Brain microvascular endothelial cell (primary cell): ENCODE measurements at regions not wholly inside any gene's neighbourhood (a gene's known extent, or its start where the extent isn't known, plus 50 kb on each side); places are given as distances from the start of the nearest gene placed in this dataset.

ENCODE experiments used
- DNase-seq: peaks from one replicate; pipeline ENCODE4 v3.0.0-alpha.2; 2020
- H3K27ac ChIP-seq: fragments of 250-450 bp; sonication (Bioruptor Pico); 2 replicates; pipeline ENCODE4 v1.5.1; 2020; ENCODE audit warnings: mild to moderate bottlenecking, moderate library complexity
- H3K27me3 ChIP-seq: fragments of 250-450 bp; sonication (Bioruptor Pico); replicated peaks from 2 replicates; pipeline ENCODE4 v1.5.1; 2020; ENCODE audit warnings: mild to moderate bottlenecking
- H3K36me3 ChIP-seq: fragments of 250-450 bp; sonication (Bioruptor Pico); replicated peaks from 2 replicates; pipeline ENCODE4 v1.5.1; 2020; ENCODE audit warnings: mild to moderate bottlenecking
- H3K4me3 ChIP-seq: 2 replicates; pipeline ENCODE4 v1.5.1; 2011; ENCODE audit warnings: low read depth, mild to moderate bottlenecking, control low read depth, low read length, moderate library complexity
- in situ Hi-C: cut with HindIII; loops from 2 replicates; pipeline ENCODE4 v1.10.0; 2017; ENCODE audit warnings: low sequenced_read_pairs, low pct_ligation_motif_present
- TF ChIP-seq, protein P1 (sequence below): IDR thresholded peaks from 2 replicates; pipeline ENCODE4 v1.5.1; 2011; ENCODE audit warnings: low read depth, mild to moderate bottlenecking, moderate library complexity, low read length, control low read depth, inconsistent platforms; ENCODE audit errors: missing control alignments

DNA sequence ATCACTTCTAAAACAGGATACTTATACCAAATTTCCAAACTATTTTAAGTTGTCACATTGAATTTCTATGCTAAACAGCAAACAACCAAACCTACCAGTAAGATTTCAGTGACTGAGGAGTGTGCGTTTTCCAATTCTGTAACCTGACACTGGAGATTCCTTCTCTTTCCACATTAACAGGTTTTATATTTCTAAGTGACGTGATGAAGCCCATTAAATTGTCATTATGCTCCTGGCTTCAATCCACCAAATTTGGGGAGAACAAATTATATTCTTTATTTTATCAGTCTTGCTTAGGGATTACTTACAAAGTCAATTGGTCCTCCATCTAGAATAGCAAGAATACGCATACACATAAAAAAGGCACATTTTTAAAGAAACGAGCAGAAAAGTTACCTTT, 764.8 kb upstream of the NR2F2 start:
- Histone ChIP-seq H3K4me3 (no peak overlapping the region), H3K27ac (no peak overlapping the region), H3K27me3 (no peaks in the 10 kb centered on the region), H3K36me3 (no peaks in the 10 kb centered on the region)
- TF ChIP-seq, protein P1, sequence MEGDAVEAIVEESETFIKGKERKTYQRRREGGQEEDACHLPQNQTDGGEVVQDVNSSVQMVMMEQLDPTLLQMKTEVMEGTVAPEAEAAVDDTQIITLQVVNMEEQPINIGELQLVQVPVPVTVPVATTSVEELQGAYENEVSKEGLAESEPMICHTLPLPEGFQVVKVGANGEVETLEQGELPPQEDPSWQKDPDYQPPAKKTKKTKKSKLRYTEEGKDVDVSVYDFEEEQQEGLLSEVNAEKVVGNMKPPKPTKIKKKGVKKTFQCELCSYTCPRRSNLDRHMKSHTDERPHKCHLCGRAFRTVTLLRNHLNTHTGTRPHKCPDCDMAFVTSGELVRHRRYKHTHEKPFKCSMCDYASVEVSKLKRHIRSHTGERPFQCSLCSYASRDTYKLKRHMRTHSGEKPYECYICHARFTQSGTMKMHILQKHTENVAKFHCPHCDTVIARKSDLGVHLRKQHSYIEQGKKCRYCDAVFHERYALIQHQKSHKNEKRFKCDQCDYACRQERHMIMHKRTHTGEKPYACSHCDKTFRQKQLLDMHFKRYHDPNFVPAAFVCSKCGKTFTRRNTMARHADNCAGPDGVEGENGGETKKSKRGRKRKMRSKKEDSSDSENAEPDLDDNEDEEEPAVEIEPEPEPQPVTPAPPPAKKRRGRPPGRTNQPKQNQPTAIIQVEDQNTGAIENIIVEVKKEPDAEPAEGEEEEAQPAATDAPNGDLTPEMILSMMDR = no peak
- in situ Hi-C loops = no loop called here
- DNase-seq = no peak

DNA sequence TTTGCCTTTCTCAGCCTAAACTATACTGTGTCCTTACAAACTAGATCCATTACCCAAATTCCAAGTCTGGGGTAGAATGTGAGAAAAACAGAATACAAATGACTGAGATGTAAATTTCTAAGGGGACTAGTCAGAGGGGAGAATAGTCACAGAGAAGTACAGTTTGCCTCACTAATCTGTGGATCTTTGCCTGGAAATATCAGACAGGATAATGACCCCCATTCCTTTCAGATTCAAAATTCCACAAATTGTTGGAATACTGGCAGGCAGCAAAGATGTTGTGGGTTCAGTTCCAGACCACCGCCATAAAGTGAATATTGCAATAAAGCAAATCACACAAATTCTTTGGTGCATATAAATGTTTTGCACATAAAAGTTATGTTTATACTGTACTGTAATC, 762.8 kb upstream of the NR2F2 start:
- no peaks in the 10 kb centered on the region for H3K27me3 ChIP-seq
- H3K4me3 ChIP-seq = no peak overlapping the region
- no peak overlapping the region for H3K27ac ChIP-seq
- in situ Hi-C loops = no loop called here
- no peaks in the 10 kb centered on the region for H3K36me3 ChIP-seq
- DNase-seq = no peak
- TF ChIP-seq, protein P1 = no peak

DNA sequence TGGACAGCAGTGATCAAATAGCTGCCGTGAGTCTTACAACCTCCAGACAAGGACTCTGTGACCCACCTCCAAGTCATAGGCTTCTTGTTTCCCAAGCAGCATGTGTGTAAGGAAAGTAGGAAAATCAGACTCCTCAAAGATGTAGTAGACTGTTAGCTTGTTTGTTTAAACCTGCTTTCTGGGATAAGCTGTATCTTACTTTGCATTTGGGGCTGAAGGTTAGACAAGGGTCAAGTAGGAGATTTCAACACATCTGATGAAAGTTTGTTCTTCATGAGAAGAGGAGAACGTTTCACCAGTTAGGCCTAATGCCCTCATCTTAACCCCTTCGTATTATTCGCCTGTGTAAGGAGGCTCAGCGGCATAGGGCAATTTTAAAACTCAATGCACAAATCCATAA, 756.4 kb upstream of the NR2F2 start:
- H3K27me3 ChIP-seq = no peaks in the 10 kb centered on the region
- TF ChIP-seq, protein P1 = no peak
- in situ Hi-C loops = no loop called here

DNA sequence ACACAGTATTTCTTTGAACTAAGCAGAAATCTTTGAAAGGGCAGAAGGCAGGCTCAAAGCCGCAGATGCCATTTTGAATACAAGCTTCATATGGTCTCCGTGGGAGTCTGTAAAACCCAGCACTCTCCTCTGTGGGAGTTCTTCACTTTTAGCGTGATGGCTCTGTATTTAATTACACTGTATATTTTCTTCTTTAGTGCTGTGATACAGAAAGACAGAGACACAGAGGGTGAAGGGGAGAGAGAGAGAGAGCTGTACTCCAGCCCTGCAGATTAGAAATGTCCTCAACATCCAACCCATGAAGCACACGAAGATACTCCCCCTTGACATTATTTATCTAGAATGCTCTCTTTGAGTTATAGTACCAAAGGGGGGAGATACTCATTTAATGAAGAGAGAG, 752.6 kb upstream of the NR2F2 start:
- H3K36me3 ChIP-seq = no peaks in the 10 kb centered on the region
- no peak for DNase-seq
- no peak overlapping the region for H3K27ac ChIP-seq
- in situ Hi-C loops = no loop called here
- TF ChIP-seq, protein P1 = no peak
- H3K27me3 ChIP-seq = no peaks in the 10 kb centered on the region
- H3K4me3 ChIP-seq = no peak overlapping the region

More for the DNA sequence above, 756.4 kb upstream of the NR2F2 start:
- no peak for DNase-seq
- Histone ChIP-seq H3K4me3 (no peak overlapping the region), H3K36me3 (no peaks in the 10 kb centered on the region), H3K27ac (no peak overlapping the region)

DNA sequence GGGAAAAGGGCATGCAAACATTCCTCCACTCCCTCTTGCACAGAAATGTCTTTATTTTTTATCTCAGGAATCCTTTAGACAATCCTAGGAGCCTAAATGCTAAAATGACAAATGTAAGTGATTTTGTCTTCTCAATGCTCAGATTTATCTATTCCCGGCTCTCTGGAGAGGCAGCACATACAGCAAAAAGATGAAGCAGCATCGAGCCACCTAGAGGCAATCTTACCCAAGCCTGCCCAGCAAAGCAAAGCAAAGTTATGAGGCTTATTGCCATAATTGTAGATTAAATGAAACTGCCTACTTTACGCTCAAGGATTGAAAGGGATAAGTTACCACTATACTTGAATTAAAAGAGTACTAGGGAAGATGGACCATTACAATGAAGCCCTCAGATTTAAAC, 750.4 kb upstream of the NR2F2 start:
- H3K27me3 ChIP-seq = no peaks in the 10 kb centered on the region
- no peak for DNase-seq
- in situ Hi-C loops = no loop called here
- no peak overlapping the region for H3K27ac ChIP-seq
- no peak overlapping the region for H3K4me3 ChIP-seq
- TF ChIP-seq, protein P1 = peak; percentile 47
- no peaks in the 10 kb centered on the region for H3K36me3 ChIP-seq

DNA sequence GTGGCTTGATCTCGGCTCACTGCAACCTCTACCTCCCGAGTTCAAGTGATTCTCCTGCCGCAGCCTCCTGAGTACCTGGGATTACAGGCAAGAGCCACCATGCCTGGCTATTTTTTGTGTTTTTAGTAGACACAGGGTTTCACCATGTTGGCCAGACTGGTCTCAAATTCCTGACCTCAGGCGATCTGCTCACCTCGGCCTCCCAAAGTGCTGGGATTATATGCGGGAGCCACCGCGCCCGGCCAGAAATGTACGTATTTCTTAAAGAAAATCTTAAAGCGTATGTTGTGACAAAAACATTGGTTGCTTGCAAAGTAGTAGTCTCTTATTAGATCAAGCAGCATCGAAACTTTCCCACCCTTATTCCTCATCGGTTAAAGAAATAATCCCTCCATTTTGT, 748.9 kb upstream of the NR2F2 start:
- TF ChIP-seq, protein P1 = no peak
- H3K27ac ChIP-seq = no peak overlapping the region
- H3K4me3 ChIP-seq = no peak overlapping the region
- H3K36me3 ChIP-seq = no peaks in the 10 kb centered on the region
- DNase-seq = no peak
- in situ Hi-C loops = no loop called here
- H3K27me3 ChIP-seq = no peaks in the 10 kb centered on the region
